ENCODE measurements at regions not wholly inside any gene's neighbourhood (a gene's known extent, or its start where the extent isn't known, plus 50 kb on each side); places are given as distances from the start of the nearest gene placed in this dataset.
A peak's percentile ranks its signal among the peaks of the same experiment; 100 is the strongest.

DNA sequence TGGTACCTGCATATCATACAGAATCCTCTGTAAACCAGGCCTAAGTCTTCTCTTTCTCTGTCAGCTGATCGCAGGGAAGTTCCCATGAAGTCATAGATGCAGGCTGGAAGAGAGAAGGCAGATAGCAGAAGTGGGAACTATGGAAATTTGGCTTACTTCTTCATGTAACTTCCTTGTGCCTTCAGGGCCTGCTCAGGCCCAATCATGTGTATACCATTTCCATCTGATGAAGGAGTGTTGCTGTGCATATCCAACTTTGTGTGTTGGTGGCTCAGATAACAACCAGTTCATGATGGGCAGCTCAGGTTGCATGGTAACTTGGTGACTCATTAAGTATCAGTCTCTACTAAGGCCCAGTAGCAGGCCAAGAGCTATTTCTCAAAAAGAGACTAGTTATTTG is 53.1 kb upstream of the CEP295 start:
- no peak for DNase-seq (ENCODE audit: low read depth)

DNA sequence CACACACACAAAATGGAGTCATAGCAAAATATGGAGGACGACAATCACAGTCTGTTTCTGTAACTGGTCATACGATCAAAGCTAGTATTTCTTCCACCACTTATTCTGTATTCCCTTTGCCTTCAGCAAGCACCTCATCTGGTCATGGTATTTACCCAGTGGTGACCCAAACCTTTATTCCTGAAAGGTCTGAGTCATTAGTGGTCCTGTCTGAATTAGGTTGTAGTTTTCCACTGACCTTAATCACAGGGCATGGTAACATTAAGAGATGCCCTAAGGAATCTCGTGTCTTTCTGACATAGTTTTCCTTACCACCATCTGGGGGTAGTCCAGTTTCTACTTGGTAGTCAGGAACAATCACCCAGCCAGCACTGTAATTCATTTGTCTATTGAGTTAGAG is 54.8 kb upstream of the CEP295 start:
- DNase-seq (ENCODE audit: low read depth): no peak

DNA sequence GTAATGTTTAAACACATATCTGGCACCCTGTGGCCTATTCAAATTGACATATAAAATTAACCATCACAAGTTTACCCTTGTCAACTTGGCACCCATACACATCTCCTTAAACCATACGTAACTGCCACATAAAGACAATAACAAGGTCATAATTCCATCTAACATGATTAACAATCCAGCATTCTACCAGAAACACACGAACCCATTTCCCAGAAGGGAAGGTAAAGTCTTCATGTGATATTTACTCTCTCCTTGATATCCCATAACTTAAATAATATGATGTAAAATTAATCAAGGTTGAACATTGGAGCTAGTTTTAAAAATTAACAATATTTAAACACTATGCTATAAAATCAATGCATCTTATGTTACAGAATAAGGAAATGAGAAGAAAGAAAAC is 55.2 kb upstream of the CEP295 start:
- no peak for DNase-seq (ENCODE audit: low read depth)

DNA sequence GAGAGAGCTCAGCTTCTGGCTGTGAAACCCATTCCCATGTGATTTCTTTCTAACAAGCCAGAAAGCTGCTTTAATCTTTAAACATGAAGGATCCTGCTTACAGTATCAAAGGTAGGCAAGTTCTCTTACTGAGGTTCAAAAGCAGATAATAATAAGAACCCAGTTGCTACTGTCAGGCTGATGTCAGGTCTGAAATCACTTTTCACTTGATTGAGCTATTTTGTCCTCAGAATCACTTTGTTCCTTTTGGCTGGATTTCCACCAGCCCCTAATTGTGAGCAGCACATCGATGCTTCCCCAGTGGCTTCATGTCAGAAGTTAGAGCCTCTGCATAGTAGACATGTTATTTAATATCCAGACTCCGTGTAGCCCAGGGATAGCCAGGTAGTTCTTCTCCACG is 55.8 kb upstream of the CEP295 start:
- DNase-seq (ENCODE audit: low read depth): no peak

GRCh38 chr11:93604008-93604660 is 57.3 kb upstream of the CEP295 start:
- no peak for DNase-seq (ENCODE audit: low read depth)

DNA sequence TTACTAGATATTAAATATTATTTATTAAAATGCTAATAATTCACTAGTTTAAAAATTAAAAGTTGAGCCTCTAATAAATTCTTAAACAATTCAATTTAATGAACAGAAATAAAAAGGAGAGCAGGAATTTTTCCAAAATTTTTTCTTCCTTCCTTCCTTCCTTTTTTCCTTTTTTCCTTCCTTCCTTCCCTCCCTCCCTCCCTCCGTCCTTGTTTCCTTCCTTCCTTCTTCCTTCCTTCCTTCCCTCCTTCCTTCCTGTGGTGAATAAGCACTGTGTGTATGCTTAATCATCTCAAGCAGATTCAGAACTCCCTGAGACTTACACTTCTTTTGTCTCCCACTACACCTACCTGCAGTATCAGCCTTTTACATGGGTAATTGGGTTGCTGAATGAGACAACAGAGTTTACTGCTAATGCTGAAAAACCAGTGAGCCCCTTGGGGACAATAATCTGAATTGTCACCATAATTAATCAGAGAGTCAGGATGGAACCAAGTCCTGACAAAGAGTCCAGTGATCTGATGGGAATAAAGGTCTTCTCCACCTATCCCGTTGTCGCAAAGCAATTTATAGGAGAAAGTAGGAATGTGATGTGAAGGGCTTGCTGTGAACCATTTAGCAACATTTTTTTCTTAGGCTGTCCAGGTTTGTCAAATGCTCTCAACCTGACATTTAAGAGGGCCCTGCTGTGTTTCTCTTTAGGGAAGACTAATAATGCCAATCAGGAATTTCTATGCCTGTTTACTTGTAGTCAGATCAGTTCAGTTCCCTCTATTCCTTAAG is 58.1 kb upstream of the CEP295 start:
- no peak for DNase-seq (ENCODE audit: low read depth)

DNA sequence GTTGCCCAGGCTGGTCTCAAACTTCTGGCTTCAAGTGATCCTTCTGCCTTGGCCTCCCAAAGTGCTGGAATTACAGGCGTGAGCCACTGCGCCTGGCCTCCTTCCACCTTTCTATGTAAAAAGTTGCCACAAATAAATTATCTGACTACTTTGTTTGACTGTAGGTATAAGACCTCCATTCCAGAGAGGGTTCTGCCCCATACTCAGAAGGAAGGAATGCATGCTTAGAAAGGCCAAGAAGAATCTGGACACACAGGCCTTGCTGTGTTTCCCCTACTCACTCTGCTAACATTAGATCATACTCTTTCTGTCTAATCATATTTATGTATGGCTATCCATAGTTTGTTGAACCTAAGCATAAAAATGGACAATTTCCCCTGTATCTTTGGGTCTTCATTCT is 53.0 kb upstream of the SMCO4 start:
- DNase-seq (ENCODE audit: low read depth): peak; percentile 5

Measured in amniotic epithelial cell (primary cell).